IMR-90 (cell line): ENCODE measurements at regions not wholly inside any gene's neighbourhood (a gene's known extent, or its start where the extent isn't known, plus 50 kb on each side); places are given as distances from the start of the nearest gene placed in this dataset.
"Not testable (repeated sequence)": the region's sequence is repeated elsewhere in the genome, so short reads cannot be mapped to it uniquely, and the experiment has no call there.

Experiments
- ATAC-seq: fragments of 200-7000 bp; cut with Tn5 transposase; 2 replicates; pipeline ENCODE4 v1.9.1; 2020; ENCODE audit warnings: low read depth, mild to moderate bottlenecking, moderate library complexity
- BruUV-seq: library from RNA; stranded (reverse); fragments of 400-500 nt; replicated peaks from 2 replicates; lab custom pipeline; 2021; lab: Mats Ljungman, UMichigan
- CTCF ChIA-PET: fragments of 300-600 bp; formaldehyde crosslinking; extraction: SDS; loops from one replicate; lab custom pipeline; 2021; ENCODE audit warnings: antibody characterized with exemption; lab: Yijun Ruan, JAX
- POLR2A ChIA-PET: fragments of 300-600 bp; sonication (Branson Sonifier 250); formaldehyde crosslinking; loops from one replicate; lab custom pipeline; 2022; ENCODE audit warnings: antibody characterized with exemption; ENCODE audit not compliant: unreplicated experiment; lab: Charles Lee
- DNase-seq: peaks from one replicate; pipeline ENCODE4 v3.0.0; 2013
- H2AFZ ChIP-seq: replicated peaks from 2 replicates; pipeline ENCODE3; 2013; ENCODE audit warnings: low read length, mild to moderate bottlenecking; ENCODE audit not compliant: poor library complexity
- H2AK5ac ChIP-seq: 2 replicates; pipeline ENCODE4 v1.6.1; 2013; ENCODE audit warnings: low read depth, low read length, inconsistent platforms
- H2AK9ac ChIP-seq: replicated peaks from 2 replicates; pipeline ENCODE3; 2013; ENCODE audit warnings: mild to moderate bottlenecking, low read depth, low read length, moderate library complexity; ENCODE audit not compliant: poor library complexity
- H2BK120ac ChIP-seq: 2 replicates; pipeline ENCODE4 v1.6.1; 2013; ENCODE audit warnings: low read depth, low read length, inconsistent platforms
- H2BK15ac ChIP-seq: 3 replicates; pipeline ENCODE4 v1.6.1; 2013; ENCODE audit warnings: low read depth, low read length, inconsistent platforms
- H2BK20ac ChIP-seq: 2 replicates; pipeline ENCODE4 v1.6.1; 2013; ENCODE audit warnings: low read depth, mild to moderate bottlenecking, inconsistent platforms, low read length, moderate library complexity
- H2BK5ac ChIP-seq: 2 replicates; pipeline ENCODE4 v1.6.1; 2013; ENCODE audit warnings: mild to moderate bottlenecking, low read depth, low read length, inconsistent platforms; ENCODE audit not compliant: poor library complexity, severe bottlenecking
- H3K14ac ChIP-seq: replicated peaks from 2 replicates; pipeline ENCODE4 v1.6.1; 2013; ENCODE audit warnings: low read depth, low read length, inconsistent platforms
- H3K18ac ChIP-seq: 2 replicates; pipeline ENCODE4 v1.6.1; 2013; ENCODE audit warnings: low read depth, low read length, control low read depth
- H3K23ac ChIP-seq: 2 replicates; pipeline ENCODE4 v1.6.1; 2013; ENCODE audit warnings: low read depth, low read length, inconsistent platforms
- H3K27ac ChIP-seq: 2 replicates; pipeline ENCODE4 v1.5.1; 2013; ENCODE audit warnings: mild to moderate bottlenecking, control low read depth, low read length; ENCODE audit not compliant: insufficient read depth
- H3K27me3 ChIP-seq: 2 replicates; pipeline ENCODE4 v1.6.1; 2013; ENCODE audit warnings: low read length; ENCODE audit not compliant: control insufficient read depth, insufficient read depth
- H3K36me3 ChIP-seq: 2 replicates; pipeline ENCODE4 v1.6.1; 2013; ENCODE audit warnings: low read length, mixed read lengths; ENCODE audit not compliant: control insufficient read depth, insufficient read depth
- H3K4ac ChIP-seq: 2 replicates; pipeline ENCODE4 v1.6.1; 2013; ENCODE audit warnings: low read depth, low read length, inconsistent platforms
- H3K4me1 ChIP-seq: 2 replicates; pipeline ENCODE4 v1.6.1; 2013; ENCODE audit warnings: low read length, mixed read lengths; ENCODE audit not compliant: control insufficient read depth, insufficient read depth
- H3K4me2 ChIP-seq: 2 replicates; pipeline ENCODE4 v1.6.1; 2013; ENCODE audit warnings: low read depth, mild to moderate bottlenecking, control low read depth, low read length, moderate library complexity
- H3K4me3 ChIP-seq: 2 replicates; pipeline ENCODE4 v1.5.1; 2013; ENCODE audit warnings: low read depth, mild to moderate bottlenecking, control low read depth, low read length, moderate library complexity; ENCODE audit not compliant: insufficient read depth
- H3K56ac ChIP-seq: 2 replicates; pipeline ENCODE4 v1.6.1; 2013; ENCODE audit warnings: low read length, inconsistent platforms; ENCODE audit not compliant: insufficient read depth; ENCODE audit errors: extremely low read depth
- H3K79me1 ChIP-seq, 2 experiments: 2 replicates each; pipeline ENCODE4 v1.6.1; 2013; ENCODE audit warnings: low read length in 2 of 2, inconsistent platforms in 1 of 2, low read depth in 1 of 2
- H3K9ac ChIP-seq: 2 replicates; pipeline ENCODE4 v1.6.1; 2013; ENCODE audit warnings: low read depth, low read length, control low read depth
- H3K9me1 ChIP-seq: 2 replicates; pipeline ENCODE4 v1.6.1; 2013; ENCODE audit warnings: low read length, inconsistent platforms; ENCODE audit not compliant: insufficient read depth
- H3K9me3 ChIP-seq: 2 replicates; pipeline ENCODE4 v1.6.1; 2013; ENCODE audit warnings: low read length; ENCODE audit not compliant: control insufficient read depth, insufficient read depth
- H4K20me1 ChIP-seq: 2 replicates; pipeline ENCODE4 v1.6.1; 2013; ENCODE audit warnings: low read length, inconsistent platforms; ENCODE audit not compliant: insufficient read depth
- H4K5ac ChIP-seq: 2 replicates; pipeline ENCODE4 v1.6.1; 2013; ENCODE audit warnings: mild to moderate bottlenecking, low read depth, low read length, control low read depth
- H4K8ac ChIP-seq, 2 experiments: 2 replicates each; pipeline ENCODE4 v1.6.1; 2013; ENCODE audit warnings: low read depth in 2 of 2, low read length in 2 of 2, control low read depth in 1 of 2, inconsistent platforms in 1 of 2
- H4K91ac ChIP-seq: 2 replicates; pipeline ENCODE4 v1.6.1; 2013; ENCODE audit warnings: low read depth, low read length, inconsistent platforms; ENCODE audit not compliant: insufficient read depth
- CEBPB ChIP-seq: IDR thresholded peaks from 2 replicates; pipeline ENCODE4 v1.6.1; 2012; ENCODE audit warnings: low read depth, low read length, improper control_type of control experiment
- CHD1 ChIP-seq: IDR thresholded peaks from 2 replicates; pipeline ENCODE4 v1.6.1; 2012; ENCODE audit warnings: low read depth, low read length, improper control_type of control experiment
- RCOR1 ChIP-seq: IDR thresholded peaks from 2 replicates; pipeline ENCODE4 v1.6.1; 2012; ENCODE audit warnings: mild to moderate bottlenecking, low read length, improper control_type of control experiment; ENCODE audit not compliant: insufficient replicate concordance
- WGBS, 2 experiments: methylation state at CpG; one replicate each; pipeline versions ENCODE4 v1.1.5 to v1.1.7; 2013; ENCODE audit warnings: missing lambda C conversion rate in 2 of 2; ENCODE audit not compliant: insufficient read length in 1 of 2; ENCODE audit errors: extremely low coverage in 2 of 2; 5-methylcytosine and 5-hydroxymethylcytosine counted together
- dilution Hi-C: fragments of 300-500 bp; cut with HindIII; formaldehyde crosslinking; loops from one replicate; pipeline ENCODE4 v1.14.3; 2018; ENCODE audit warnings: low sequenced_read_pairs; ENCODE audit not compliant: unreplicated experiment
- in situ Hi-C: fragments of 300-500 bp; cut with MboI; formaldehyde crosslinking; loops from 3 replicates; pipeline ENCODE4 v1.14.3; 2019; ENCODE audit warnings: low sequenced_read_pairs, inconsistent platforms, mixed read lengths
- intact Hi-C: fragments of 100-400 bp; cut with micrococcal nuclease; formaldehyde crosslinking; loops from 2 replicates; pipeline ENCODE4 v1.10.0; 2022

DNA sequence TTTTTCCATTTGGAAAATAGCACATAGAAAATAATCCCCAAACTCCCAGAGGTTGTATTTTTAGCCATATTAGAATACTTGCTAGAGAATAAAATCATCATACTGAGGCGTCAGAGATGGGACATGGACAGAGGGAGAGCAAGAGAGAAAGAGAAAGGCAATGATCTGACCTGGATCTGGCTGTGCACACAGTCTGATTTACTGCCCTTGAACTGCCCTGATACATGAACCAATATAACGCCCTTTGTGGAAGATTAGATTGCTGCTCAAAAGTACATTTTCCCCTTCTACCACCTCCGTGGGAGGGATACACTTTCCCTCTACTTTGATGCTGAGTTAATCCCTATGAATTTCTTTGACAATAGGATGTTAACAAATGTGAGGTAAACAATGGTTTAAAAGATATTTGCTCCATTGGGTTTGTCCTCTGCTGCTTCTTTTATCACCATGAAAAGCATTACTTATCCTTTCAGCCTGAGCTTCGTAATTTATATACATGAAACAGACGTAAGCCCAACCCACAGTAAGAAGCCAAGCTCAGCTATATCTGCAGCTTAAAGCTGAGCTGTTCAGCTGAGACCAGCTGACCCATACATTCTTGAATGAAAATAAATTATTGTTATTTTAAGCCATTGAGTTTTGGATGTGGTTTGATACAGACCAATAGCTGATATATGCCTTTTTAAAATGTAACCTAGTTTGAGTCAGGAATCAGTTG is 1664.6 kb upstream of the CELF4 start:
- no CpG with 5 or more reads among the region's 5 CpGs for WGBS, 2 experiments

DNA sequence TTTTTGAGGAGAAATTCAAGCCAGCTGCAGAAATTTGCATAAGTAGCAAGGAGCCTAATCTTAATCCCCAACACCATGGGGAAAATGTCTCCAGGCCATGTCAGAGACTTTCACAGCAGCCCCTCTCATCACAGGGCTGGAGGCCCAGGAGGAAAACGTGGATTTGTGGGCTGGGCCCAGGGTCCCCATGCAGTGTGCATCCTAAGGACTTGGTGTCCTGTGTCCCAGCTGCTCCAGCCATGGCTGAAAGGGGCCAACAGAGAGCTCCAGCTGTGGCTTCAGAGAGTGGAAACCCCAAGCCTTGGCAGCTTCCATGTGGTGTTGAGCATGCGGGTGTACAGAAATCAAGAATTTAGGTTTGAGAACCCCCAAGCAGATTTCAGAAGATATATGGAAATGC is 1662.2 kb upstream of the CELF4 start:
- BruUV-seq, H2BK20ac ChIP-seq, H3K9ac ChIP-seq, H3K27ac ChIP-seq, H3K27me3 ChIP-seq, H2BK120ac ChIP-seq, DNase-seq, H3K14ac ChIP-seq, H3K9me1 ChIP-seq, intact Hi-C loops, H4K5ac ChIP-seq, H3K23ac ChIP-seq, CTCF ChIA-PET, H3K36me3 ChIP-seq, H2AFZ ChIP-seq, H2AK9ac ChIP-seq, H4K91ac ChIP-seq, in situ Hi-C loops, POLR2A ChIA-PET, dilution Hi-C loops, H3K4me3 ChIP-seq, H3K4me2 ChIP-seq, ATAC-seq, H2BK5ac ChIP-seq, H2BK15ac ChIP-seq, H3K9me3 ChIP-seq, H3K4me1 ChIP-seq, H3K18ac ChIP-seq, H3K79me1 ChIP-seq, H3K56ac ChIP-seq, H3K4ac ChIP-seq, H4K8ac ChIP-seq, H2AK5ac ChIP-seq, H4K20me1 ChIP-seq: not testable (repeated sequence)
- no CpG with 5 or more reads among the region's 2 CpGs for WGBS, 2 experiments

More for the DNA sequence above, 1664.6 kb upstream of the CELF4 start:
- no peak overlapping the region for H4K5ac ChIP-seq
- H3K79me1 ChIP-seq = no peaks in the 10 kb centered on the region
- no peak overlapping the region for H3K56ac ChIP-seq
- H3K27ac ChIP-seq = no peak overlapping the region
- no peak for DNase-seq
- H3K4me3 ChIP-seq = no peak overlapping the region
- in situ Hi-C loops (no loop called here), intact Hi-C loops (no loop called here), dilution Hi-C loops (no loop called here)
- H3K9me3 ChIP-seq = peaks cover 6% of the 10 kb centered on the region; the same call in 1 of the 2 replicates
- H3K27me3 ChIP-seq = no peaks in the 10 kb centered on the region
- H2AK5ac ChIP-seq = no peak overlapping the region
- no peak overlapping the region for H4K91ac ChIP-seq
- no peak overlapping the region for H4K8ac ChIP-seq
- no peak overlapping the region for H3K23ac ChIP-seq
- no peak for ATAC-seq
- TF ChIP-seq RCOR1 (no peak), CHD1 (no peak), CEBPB (no peak)
- no peak overlapping the region for H2BK15ac ChIP-seq
- H4K20me1 ChIP-seq = no peaks in the 10 kb centered on the region
- no peak overlapping the region for H3K14ac ChIP-seq
- BruUV-seq = no TSS peak
- H2AK9ac ChIP-seq = no peak overlapping the region
- ChIA-PET POLR2A (no interaction called here), CTCF (interaction anchor here (0.6 kb wide), 1 partner anchor 145 kb away, joined by 3 read pairs; no protein-coding TSS in a partner anchor)
- H2AFZ ChIP-seq = no peak overlapping the region
- no peak overlapping the region for H3K18ac ChIP-seq
- no peak overlapping the region for H3K9ac ChIP-seq
- H3K4me1 ChIP-seq = no peaks in the 10 kb centered on the region
- H2BK120ac ChIP-seq = no peak overlapping the region
- H3K36me3 ChIP-seq = no peaks in the 10 kb centered on the region
- H2BK20ac ChIP-seq = no peak overlapping the region
- H3K4ac ChIP-seq = no peak overlapping the region
- no peak overlapping the region for H3K4me2 ChIP-seq
- H2BK5ac ChIP-seq = no peak overlapping the region
- no peaks in the 10 kb centered on the region for H3K9me1 ChIP-seq
